Stimulated activated CD4-positive, alpha-beta T cell treated with anti-CD3 and anti-CD28 coated beads, Interleukin-1b, Interleukin-23, amount 100 ng/mL, for 4 hours (primary cell): ENCODE measurements at regions not wholly inside any gene's neighbourhood (a gene's known extent, or its start where the extent isn't known, plus 50 kb on each side); places are given as distances from the start of the nearest gene placed in this dataset.

Experiments used
- DNase-seq, 2 donors: peaks; one replicate each; pipeline ENCODE4 v3.0.0-alpha.2; 2020; ENCODE audit warnings: low read depth in 2 of 2

- no peak for DNase-seq
Measured at GRCh38 chr11:95307286-95307685, 76.3 kb upstream of the SESN3 start.

DNA sequence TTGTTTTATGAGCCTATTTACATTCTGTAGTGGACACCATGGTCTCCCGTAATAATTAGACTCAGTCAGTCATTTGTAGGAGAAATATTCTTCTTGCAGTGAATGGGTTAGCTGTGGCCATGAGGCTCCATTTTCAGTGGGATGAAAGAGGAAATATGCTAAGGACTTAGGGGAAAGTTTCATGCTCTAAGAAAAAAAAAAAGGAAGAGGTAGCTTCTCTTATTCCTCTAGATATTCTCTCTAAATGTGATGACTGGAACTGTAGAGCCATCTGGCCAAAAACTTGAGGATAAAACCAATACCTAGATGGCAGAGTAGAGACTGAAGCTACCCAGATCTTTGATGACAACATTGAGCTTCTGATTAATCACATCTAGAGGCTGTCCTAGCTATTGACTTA is 75.8 kb upstream of the SESN3 start:
- no peak for DNase-seq

GRCh38 chr11:95306123-95306522 is 75.1 kb upstream of the SESN3 start:
- no peak for DNase-seq

- no peak for DNase-seq
Measured at GRCh38 chr11:95305705-95306104, 74.7 kb upstream of the SESN3 start.

- DNase-seq = no peak
Measured at GRCh38 chr11:95304777-95305176, 73.8 kb upstream of the SESN3 start.

DNA sequence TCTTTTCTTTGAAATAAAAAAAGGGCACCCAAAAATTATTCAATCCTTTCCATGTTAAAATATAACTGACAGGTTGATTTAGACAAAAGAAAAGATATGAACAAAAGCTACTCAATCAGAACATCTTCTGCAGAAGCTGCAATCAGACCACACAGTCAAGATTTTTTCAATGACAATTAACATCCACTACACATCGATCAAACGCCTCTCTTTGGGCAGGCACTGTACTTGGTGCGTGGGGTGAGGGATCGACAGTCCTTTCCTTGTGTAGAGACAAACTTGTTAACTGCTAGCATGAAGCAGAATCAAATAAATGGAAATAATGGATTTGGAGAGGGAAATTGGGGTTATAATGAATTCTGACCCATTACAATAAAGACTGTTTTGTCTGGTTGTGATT is 71.2 kb upstream of the SESN3 start:
- no peak for DNase-seq

GRCh38 chr11:95301474-95301873 is 70.5 kb upstream of the SESN3 start:
- DNase-seq = no peak

DNA sequence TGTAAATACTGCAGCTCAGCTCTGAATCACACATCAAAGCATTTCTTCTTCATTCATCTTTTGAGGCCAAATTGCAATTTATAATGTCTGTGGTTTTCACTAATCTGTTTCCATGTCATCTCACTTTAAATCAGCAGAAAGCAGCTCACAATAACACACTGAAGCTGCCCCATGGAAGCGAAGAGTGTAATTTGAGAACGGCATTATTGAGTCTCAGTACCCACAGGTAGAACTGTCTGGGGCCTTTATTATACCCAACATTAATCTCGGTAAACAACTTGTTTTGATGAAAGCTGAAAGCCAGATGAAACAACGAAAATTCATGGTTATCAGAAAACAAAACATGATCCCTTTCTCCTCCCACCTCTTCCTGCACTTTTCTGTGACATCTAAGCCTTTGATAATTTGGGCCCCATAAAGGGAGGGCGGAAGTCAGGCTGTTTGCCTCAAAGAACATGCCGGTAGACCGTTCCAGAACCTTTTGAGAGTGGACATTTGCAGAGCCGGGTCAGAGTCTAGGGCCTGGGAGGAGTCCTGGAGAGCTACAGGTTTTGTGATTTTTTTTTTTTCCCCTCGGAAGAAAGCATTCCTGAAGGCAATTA is 68.2 kb upstream of the SESN3 start:
- DNase-seq = no peak

DNA sequence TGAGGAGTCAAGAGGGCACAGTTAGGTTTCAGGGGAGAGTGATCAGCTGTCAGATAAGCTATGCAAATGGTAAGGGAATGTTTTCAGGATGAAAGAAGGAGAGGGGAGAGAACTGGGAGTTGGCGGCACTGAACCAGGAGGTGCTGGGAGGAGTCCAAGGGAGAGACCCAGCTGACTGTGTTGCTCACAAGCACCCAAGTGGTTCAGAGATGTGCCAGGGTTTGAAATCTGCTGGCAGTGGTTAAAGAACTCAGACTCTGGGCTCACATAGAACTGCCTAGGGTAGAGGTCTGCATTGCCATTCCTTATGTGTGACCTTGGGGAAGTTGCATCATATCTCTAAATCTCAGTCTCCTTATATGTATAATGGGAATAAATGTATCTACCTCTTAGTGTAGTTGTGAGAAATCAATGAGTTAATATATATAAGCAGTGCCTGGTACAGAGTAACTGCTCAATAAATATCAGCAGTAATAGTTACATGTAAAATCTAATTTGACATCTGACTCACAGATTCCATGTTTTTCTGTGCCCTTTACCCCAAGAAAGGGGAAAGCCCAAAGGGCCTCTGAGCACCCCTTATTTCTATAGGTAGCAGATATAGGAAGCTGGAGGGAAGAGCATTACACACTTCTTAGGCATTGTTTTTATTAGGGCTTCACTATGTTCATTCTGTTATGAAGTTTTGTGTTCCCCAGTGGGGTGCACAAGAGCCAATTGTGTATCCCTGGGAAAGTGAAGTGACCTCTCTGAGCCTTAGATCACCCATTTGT is 66.9 kb upstream of the SESN3 start:
- no peak for DNase-seq

DNA sequence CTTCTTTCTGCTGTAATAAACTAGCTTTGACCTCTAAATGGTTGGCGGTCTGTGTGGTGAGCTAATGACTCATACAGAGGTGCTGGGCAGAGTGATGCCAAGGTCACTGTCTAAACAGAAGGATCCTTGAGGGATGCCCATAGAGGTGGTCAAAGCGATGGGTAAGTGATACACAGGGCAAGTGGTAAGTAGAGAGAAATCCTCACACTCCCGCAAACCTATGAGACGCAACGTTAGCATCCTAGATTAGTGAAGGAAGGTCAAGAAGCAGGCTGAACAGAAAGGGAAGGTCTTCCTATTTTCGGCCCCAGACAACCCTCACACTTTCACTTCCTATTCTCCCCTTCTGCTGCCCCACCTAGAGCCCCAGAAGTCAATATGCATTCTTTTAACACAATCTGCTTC is 65.6 kb upstream of the SESN3 start:
- no peak for DNase-seq

DNA sequence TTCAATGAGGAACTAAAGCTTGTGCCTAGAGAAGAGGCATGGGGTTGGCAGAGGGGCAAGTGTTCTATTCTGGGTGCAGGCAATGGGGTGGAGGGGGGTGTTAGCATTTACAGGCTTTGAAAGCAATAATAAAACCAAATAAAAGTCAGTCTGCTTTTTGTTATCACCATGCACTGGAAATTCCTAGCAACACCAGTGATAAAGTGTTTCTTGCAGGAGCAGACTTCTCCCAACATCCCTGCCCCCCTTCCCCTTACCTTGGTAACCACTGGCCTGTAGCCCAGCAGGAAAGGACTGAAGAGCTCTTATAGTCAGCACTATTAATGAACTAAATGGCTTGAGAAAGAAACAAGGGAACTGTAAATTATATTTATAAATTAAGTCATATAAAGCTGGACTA is 65.2 kb upstream of the SESN3 start:
- no peak for DNase-seq

DNA sequence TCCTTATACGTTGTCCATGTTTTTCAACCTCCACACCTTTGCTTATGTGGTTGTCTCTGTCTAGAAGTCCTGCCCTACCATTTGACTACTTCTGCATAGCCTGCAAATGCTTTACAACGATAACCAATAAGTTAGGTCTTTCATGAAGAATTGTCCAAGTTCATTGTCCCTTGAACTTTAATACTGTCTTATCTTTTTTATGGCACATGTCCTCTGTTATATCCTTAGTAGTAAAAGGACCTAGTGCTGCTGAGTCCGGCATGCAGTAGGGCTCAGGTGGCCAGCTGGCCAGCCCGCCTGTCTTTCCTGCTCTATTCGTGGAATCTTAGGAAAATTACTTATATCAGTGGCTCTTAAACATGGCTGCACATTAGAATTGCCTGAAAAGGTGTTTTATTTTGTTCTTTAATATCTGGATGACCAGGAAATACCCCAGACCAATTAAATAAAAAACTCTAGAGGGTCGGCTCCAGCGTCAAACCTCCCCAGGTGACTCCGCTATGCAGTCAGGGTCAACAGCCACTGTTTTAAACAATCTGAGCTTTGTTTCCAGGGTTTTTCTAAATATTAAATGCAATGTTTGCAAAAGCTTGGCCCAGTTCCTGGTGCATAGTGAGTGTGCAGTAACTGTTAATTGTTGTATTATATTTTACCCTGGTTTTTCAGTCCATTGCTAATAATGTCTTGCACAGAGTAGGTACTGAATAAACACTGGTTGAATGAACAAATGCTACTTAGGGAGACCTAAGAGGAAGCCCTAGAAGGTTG is 64.6 kb upstream of the SESN3 start:
- DNase-seq = no peak

DNA sequence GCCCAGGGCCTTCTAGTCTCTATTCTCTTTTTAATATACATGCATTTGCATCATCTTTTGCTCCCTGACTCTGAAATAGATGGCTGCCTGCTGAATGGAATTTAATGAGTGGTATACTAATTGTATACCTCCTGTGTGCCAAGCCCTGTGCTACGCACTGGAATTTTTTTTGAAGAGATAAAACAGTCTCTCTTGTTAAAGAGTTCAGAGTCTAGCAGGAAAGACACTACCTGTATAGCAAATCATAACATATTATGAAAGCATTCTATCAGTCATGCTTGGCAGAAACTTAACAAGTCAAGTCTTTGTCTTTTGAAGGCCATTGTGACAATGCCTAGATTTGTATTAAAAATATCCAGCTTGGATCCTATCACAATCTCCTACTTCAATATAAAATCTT is 63.7 kb upstream of the SESN3 start:
- no peak for DNase-seq

- no peak for DNase-seq
Measured at GRCh38 chr11:95293116-95293515, 62.1 kb upstream of the SESN3 start.

DNA sequence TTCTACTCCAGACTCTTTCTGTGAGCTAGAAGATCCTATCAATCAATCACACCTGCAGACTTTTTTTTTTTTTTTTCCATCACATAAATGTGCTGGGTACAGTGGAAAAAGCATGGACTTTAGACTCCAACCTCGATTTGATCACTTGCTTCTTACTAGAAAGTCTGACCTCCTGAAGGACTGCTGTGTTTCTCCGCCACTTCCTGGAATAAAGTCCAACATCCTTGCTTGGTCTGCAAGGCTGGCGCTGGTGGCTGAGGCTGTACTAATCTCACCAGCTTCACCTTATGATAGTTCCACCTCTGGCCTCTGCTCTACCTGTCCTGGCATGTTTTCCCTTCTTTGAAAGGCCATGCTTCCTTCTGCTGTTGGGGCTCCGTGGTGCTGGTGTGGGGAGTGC is 60.9 kb upstream of the SESN3 start:
- DNase-seq = no peak

GRCh38 chr11:95289378-95290101 is 58.5 kb upstream of the SESN3 start:
- no peak for DNase-seq

GRCh38 chr11:95284057-95285052 is 53.4 kb upstream of the SESN3 start:
- no peak for DNase-seq

GRCh38 chr11:95283650-95284049 is 52.6 kb upstream of the SESN3 start:
- no peak for DNase-seq

DNA sequence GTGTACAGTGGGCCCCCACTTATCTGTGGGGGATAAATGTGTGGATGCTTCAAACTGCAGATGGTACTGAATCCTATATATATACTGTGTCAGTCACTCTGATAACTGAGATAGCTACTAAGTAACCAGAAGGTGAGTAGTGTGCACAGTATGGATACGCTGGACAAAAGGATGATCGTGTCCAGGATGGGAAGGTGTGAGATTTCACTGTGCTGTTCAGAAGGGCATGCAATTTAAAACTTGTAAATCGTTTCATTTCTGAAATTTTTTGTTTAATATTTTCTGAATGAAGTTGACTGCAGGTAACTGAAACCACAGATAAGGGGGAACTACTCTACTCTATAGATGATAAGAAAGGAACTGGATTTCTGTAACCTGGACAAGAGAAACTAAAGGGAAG is 52.1 kb upstream of the SESN3 start:
- DNase-seq = no peak

GRCh38 chr11:95282291-95282751 is 51.3 kb upstream of the SESN3 start:
- no peak for DNase-seq
